ENCODE measurements at regions not wholly inside any gene's neighbourhood (a gene's known extent, or its start where the extent isn't known, plus 50 kb on each side); places are given as distances from the start of the nearest gene placed in this dataset.
"Not testable (repeated sequence)": the region's sequence is repeated elsewhere in the genome, so short reads cannot be mapped to it uniquely, and the experiment has no call there.

DNA sequence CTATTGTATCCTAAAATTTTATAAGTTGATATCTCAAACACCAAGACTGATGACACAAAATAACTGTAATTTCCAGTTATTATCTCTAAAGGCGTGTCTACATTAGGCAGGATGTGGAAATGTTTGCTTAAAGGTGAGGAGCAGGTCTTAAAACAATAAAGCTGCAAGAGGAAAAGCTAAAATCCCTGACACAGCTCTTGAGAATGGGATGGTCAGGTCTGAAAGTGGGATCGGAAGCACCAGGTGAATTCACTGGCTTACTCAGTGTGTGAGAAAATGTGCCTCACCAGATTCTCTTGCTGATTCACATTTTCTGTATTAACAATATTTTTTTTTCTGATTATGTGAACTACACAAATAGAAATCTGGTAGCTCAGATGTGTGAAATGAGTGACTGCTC is 421.9 kb upstream of the ADAMTS5 start:
- no peak for DNase-seq

DNA sequence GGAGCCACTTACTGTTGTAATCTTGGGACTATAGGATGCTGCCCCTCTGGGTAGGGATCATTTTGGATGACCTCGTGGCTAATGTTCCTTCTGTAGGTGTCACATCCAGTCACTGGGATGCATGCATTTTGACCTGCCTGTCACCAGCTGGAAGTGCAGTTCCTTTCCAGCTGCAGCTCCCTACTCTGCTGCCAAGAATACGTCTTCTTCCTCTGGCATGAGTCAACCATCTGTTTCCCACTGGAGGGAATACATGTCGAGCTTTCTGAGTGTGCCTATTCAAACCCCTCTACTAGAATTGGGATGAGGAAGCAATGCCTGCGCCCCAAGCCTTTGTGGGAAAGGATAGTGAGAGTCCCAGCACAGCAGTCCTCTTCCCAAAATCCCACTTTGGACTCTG is 415.5 kb upstream of the ADAMTS5 start:
- no peak for DNase-seq

DNA sequence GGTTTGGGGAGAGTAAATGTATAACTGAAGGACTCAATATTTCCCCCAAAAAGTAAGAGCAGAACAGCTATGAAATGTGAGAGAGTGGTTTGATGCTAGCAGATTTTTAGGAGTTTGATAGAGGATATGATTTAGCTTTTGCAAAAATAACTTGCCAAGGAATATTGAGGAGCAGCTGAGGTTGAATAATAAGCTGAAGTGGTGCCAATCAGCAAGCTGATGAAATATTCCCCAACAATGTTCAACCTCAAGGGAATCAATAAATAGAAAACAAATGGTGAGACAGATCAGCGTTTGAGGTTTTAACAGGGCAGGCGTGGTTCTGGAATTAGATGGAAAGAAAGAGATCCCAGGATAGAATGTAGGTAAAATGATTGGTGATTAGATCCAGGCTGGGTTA is 413.4 kb upstream of the ADAMTS5 start:
- no peak for DNase-seq

DNA sequence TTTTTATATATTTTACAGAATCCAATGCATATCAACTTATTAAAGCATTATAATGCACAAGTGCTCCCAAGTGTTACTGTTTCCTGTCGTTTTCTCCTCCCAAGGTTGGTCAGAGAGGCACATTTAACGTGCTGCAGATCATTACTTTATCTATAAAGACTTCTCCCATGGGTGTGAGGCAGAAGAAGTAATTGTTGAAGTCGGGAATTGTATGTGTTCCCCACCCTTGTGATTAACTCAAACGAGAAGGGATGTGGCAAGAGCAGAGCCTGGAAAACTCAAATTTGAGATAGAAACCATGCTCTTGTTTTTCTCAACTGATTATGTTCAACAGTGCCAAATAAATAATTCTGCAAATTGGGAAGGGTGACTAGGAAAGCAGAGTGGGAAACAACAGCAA is 412.5 kb upstream of the ADAMTS5 start:
- DNase-seq: no peak

DNA sequence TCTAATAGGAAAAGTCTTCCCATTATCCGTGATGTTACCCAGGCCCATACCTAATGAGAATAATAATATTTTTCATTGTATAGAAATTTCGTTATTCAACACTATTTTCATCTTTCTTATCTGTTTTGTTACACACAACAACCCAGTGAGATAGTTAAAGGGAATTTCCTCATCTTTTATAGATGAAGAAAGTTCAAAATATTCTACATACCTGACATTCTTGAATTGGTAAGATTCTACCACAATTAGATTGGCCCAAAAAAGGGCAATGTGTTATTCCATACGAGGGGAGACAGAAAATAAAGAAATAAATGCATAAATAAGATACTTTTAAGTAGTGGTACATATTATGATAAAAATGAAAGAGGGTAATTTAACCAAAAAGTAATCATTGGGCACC is 405.5 kb upstream of the ADAMTS5 start:
- no peak for DNase-seq

DNA sequence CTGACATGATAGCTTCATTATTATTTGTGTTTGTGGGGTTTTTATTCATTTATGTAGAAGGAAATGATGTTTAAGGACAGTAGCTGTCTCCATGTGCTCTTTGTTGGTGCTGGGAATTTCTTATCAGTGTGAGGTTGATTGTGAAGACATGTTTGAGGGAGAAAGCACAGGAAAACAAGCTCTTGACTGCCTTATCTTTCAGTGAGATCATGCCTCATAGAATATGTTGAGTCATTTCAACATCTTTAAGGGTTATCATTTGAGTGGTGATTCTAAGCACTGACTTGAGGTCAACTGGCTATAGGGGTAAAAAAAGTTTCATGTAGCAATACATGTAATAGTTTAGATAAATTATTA is 405.1 kb upstream of the ADAMTS5 start:
- no peak for DNase-seq

DNA sequence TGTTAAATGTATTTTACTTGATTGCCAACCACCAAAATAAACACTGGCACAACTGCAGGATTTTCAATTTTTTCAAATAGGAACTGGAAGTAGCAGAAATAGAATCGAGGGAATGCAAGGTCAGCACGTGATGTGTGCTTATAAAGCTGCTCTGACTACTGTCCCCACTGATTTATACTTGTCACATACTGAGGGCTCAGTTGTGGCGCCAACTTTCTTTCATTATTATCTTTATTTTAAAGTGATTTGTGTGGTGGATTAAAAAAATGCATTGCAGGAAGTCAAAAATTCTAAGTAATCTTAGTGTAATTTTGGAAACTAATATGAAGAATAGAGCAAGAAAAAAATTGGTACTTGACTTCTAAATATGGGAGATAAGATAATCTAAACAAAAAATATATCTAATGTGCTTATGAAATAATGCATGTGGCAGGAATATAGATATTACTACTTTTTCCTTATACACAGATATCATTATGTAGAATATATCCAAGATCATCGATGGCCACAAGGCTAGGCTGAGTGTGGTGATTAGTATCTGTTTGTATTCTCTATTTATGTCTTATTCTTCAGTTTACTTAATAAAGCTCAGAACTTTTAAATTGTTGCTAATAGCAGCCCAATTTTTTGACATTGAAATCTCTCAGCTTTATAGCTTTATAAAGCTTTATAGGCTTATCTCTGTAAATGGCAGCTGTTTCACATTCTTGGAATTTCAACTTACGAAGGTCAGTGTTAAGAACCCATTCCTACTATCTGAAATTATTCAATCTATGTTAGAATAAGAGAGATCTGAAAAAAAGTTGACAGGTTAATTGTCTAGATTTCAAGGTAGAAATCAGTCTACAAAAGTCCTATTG is 404.5 kb upstream of the ADAMTS5 start:
- DNase-seq: no peak

DNA sequence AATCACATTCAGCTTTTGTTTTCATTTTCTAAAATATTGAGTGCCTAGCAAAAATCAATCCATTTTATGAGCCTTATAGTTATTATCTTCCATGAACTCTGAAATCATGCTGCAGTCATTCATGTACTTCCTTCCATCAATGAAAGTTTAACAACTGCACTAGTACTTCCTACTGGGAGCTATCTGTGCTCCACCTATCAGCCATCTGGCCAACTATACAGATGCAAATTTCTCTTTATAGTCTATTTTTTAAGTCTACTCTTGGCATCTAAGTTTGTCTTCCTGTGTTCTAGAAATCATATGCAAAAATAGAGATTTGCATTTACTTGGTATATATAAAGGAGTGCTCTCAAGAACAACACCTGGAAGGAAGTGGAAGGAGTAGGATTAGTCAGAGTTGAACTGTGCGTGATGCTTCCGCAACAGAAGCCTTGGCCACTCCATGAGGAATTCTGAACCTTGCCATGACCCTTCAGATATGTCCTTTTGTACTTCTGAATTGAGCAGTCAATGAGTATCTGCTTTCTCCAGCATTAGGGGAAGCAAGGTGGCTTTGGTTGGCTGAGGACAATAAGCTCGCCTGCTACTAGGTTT is 403.2 kb upstream of the ADAMTS5 start:
- no peak for DNase-seq

DNA sequence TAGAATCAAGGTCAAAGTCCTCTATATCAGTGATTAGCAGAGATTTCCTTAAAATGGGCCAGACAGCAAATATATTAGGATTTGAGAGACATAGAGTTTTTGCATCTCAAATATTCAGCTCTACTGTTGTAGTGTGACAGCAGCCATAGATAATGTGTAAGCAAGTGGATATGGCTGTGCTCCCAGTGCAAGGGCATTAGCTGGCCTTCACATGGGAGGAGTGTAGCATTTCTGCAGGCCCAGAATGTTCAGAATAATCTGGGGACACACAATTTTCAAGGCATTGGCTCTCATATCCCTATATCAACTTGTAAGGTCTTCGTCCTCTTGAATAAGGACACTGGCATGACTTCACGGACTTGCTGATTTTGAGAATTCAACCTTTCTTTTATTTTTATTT is 402.3 kb upstream of the ADAMTS5 start:
- DNase-seq: no peak

DNA sequence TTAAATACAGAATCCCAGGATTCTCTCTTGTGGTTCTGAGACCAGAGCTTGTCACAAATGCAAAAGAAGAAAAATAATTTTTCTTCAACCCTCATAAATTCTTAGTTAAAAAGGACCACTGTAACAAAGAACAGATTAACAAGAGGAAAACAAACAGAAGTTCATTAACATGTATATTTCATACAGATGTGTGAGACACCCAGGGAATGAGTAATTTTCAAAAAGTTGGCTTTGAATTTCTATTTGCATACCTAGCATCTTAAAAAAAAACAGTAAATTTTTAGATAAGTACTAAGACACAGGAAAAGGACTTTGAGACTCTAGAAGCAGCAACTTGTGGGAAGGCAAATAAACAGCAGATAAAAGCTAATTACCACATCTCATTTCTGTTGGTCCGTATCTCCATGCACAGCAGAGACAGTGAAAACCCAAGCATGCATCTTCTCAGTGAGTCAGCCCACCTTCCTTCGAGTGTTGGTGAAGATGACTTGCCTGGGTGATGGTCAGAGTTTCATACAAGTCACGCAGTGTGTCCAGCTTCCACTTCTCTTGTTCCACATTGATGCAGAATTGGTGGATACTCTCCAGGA is 399.9 kb upstream of the ADAMTS5 start:
- no peak for DNase-seq

DNA sequence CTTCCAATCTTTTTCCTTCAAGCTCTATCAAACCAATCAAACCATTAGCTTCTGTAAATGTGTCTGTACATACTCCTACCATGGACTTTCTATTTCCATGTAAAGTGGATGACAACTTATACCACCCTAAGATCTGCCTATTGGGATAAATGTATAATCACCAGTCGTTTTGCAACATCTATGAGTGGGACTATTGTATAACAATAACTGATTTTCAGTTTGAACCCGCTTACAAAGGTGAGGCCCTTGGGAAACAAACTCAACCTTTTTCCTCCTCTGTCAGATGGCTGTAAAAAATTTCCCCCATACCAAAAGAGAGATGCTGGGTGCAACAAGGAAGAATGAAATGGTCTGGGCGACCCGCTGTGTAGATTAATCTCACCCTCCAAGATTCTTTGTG is 399.1 kb upstream of the ADAMTS5 start:
- DNase-seq: no peak

DNA sequence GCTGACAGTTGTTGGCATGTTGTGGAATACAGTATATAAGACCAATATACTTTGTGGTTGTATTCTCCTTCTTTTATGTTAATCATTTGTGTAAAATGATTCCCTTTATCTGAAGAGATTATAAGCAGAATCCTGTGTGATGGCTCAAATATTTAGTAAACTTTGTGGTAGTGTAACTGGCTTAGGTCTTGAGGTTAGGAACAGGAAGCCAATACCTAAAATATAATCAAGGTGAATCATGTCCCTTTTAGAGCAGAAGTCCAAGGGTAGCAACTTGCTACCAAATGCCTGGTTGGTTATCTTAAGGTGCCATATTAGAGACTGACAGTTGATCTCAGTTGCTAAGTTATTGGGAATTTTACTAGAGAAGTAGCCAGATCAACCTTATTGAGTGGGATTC is 398.5 kb upstream of the ADAMTS5 start:
- no peak for DNase-seq

DNA sequence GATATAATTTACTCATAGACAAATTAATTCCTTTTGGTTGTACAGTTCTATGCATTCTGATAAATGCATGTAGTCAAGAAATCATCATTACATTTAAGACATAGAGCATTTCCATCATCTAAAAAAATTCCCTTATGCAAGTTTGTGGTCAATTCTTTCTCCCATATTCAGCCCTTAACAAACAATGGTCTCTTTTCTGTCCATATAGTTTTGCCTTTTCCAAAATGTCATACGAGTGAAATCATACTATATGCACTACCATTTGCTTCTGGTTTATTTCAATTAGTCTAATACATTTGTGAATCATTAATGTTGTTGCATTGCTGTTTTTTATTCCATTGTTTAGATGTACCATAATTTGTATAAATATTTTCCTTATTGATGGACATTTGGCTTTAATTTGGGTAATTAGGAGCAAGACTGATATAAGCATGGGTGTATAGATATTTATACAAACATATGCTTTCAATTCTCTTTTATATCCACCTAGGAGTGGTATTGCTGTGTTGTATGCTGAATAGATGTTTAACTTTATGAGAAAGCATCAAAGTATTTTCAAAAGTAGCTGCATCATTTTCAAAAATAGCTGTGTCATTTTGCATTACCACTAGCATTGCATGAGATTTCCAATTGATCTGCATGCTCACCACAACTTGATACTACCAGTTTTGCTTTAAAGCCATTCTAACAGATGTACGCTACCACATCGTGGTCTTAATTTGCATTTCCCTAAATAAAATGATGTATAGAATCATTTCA is 397.0 kb upstream of the ADAMTS5 start:
- no peak for DNase-seq

DNA sequence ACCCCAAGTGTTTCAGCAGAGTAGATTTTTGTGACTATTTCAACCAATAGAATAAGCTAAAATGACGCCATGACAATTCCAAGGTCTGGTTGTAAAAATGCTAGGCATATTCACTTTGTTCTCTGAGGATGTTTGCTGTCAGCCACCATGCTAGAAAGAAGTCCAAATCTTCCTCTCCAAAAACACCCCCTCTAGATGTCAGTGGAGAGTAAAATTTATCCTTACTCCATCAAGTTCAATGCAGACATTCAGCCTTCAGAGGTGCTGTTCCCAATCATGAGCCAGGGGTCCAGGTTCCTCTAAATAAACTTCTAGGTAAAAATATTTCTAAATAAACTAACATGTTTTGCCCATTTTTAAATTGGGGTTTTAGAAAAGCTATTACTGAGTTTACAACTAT is 395.4 kb upstream of the ADAMTS5 start:
- no peak for DNase-seq

DNA sequence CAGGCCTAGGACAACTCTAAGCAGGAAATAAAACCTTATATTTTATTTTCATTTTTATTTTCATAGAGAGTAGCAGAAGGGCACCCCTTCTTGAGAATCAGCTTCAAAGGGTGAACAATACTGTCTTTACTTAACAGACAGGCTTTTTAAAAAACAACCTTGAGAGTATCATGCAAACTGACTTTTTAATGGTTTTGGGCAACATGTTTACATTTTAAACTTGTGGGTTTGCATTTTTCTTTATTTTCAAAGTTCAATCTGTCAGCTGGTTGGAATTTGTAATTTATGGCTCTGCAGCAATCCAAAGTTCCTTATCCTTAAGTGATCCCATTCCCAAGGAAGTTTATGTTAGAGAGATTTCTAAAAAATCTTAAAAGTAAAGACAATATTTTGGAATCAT is 392.3 kb upstream of the ADAMTS5 start:
- DNase-seq: no peak

DNA sequence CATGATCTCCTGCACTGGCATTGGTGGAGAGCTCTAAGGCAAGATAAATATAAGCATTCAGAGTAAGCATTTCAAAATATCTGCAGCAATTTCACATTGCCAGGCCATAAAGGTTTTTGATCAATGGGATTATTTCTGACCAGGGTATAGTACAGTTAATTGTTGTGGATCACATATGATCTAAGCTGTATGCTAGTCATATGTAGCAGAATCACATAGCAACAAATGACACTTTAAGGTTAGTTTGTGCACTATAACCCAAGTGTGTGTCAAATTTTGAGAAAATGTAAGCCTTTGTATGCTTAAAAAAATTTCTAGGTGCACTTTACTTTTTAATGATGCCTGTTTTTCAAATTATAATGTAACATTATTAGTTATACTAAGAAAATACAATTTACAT is 386.0 kb upstream of the ADAMTS5 start:
- no peak for DNase-seq

DNA sequence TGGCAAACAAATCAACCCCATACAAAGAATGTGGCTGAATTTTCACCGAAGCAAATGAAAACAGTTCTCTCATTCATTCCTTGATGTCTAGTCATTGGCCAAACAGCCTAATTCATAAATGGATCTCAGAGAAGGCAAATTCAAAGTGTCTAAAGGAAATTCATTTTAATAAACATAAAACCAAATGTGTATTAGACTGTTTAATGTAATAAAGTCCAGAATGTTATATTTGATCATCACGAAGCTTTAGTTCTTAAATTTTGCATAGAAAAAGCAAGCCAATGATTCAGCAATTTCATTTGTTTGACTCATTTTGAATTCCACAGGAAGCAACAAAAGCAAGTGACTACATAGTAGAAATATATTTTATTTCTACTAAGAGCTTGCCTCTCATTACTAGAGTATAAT is 379.2 kb upstream of the ADAMTS5 start:
- DNase-seq: no peak

DNA sequence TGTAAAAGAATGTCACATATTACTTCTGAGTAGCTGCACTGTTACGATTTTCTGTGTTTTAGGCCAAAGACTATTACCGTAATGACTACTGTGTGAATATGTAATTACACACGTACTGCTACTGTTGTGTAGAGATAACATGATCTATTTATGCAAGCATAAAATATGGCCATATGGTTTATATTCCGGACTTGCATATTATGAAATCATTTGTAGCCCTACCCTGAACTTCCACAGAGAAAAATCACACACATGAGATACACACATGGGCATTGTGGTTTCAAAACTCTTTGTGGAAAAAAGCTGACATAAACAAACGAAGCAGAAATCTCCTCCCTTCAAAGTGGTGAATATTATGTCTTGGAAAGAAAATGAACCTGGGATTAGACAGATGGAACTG is 373.0 kb upstream of the ADAMTS5 start:
- DNase-seq: no peak

DNA sequence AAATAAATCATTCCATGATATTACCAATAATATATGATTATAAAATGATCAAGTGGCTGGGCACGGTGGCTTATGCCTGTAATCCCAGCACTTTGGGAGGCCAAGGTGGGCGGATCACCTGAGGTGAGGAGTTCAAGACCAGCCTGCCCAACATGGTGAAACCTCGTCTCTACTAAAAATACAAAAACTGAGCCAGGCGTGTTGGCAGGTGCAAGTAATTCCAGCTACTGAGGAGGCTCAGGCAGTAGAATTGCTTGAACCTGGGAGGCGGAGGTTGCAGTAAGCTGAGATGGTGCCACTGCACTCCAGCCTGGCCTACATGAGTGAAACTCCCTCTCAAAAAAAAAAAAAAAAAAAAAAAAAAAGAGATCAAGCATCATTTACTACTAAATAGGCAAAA is 371.1 kb upstream of the ADAMTS5 start:
- DNase-seq: not testable (repeated sequence)

DNA sequence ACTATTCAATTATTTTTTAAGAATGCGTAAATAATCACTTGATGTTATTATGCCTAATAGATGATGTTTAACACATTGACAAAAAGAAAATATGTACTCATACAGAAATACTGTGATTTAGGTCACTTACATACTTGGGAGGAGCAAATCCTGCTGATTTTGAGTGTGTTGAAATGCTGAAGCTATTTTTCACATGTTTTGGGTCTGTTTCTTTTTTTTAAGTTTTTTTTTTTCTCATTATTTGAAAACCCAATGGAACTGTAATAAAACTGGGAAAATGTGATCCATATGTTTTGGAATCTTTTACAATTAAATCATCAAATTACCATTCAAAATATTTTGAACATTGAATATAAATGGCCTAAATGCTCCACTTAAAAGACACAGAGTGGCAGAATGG is 366.2 kb upstream of the ADAMTS5 start:
- no peak for DNase-seq

DNA sequence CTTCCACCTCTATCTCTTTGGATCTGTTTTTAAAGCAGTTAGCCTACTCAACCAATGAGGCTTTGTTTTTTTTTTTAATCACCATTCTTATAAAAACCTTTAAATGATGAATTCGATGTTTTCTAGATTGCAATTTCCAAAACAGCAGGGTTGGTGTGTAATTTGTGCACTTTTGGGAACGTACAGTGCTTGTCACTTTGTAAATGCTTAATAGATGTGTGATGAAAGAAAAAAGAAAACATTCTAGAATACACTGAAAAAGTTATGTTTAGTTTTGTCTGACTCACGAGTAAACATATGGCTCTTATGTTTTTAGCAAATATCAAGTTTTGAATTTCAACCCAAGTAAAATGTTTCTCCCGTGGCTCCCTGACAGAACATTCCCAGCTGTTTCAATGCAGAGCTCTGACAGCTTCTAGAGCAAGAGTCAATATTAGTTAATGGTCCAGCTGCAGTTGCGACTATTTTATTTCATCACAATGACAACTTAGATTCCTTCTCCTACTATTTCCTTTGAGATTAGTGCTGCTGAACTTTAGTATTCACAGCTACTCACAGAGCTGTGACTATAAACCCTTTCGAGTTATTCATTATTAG is 362.5 kb upstream of the ADAMTS5 start:
- no peak for DNase-seq

DNA sequence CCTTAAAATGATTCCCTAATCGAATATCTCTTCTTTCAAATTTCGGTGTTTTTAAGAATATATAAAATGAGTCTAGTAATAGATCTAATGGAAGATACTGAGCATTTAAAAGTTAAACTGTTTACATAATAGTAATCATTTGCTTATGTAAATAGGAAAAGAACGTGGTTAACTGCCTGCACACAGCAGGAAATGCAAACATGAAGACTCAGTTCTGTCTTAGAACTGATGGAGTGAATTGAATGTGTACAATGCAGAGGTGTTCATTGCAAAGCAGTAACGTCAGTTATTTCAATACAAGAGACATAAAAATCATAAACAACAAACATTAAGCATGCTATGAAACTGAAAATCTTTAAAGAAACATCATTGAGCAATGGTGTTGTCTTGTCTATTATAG is 359.4 kb upstream of the ADAMTS5 start:
- no peak for DNase-seq

DNA sequence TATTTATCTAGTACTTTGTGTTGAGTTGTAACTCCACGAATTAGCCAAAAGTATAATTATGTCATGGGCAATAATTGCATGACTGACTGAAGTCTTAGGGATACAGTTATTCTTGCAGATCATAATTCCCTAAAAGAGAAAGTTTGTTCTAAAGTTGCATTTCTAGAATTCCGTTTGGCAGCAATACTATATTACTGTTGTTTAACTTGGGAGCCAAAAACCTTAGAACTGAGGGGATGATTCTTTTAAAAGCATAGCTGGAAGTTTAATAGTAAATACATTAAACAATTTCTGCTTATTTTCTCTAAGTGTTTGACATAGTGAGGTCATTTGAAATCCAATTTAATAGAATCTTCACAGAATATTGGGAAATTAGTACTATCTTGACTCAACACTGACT is 356.4 kb upstream of the ADAMTS5 start:
- DNase-seq: no peak

Measured in right forelimb (tissue), 1 donor.